Fibroblast of pulmonary artery (primary cell): ENCODE measurements at regions not wholly inside any gene's neighbourhood (a gene's known extent, or its start where the extent isn't known, plus 50 kb on each side); places are given as distances from the start of the nearest gene placed in this dataset.

Experiments
- DNase-seq: peaks from one replicate; pipeline ENCODE4 v3.0.0-alpha.2; 2010; ENCODE audit warnings: low read depth
- H3K4me3 ChIP-seq: replicated peaks from 2 replicates; pipeline ENCODE4 v1.5.1; 2011; ENCODE audit warnings: low read depth, mild to moderate bottlenecking, control low read depth, low read length, moderate library complexity
- TF ChIP-seq, protein P1 (sequence below): IDR thresholded peaks from 2 replicates; pipeline ENCODE4 v1.5.1; 2011; ENCODE audit warnings: mild to moderate bottlenecking, control low read depth, low read length, inconsistent platforms; ENCODE audit errors: missing control alignments

DNA sequence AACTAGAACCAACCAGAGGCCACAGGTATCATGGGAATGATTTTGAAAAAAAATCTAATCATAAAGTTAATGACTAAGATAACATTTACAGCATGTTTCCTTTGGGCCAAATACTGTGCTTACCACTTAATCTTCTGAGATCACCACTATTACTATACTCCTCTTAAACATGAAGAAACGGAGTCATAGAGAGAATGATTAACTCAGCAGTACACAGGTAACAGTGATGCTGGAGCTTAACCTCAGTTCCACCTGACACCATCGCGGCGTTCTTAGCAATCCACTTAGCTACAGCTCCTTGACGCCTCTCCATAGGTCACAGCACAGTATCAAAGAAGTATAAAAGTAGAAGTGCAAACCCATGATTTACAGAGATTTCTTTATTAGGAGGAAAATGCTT, 592.6 kb upstream of the SLIT2 start:
- DNase-seq = no peak
- H3K4me3 ChIP-seq = no peak overlapping the region
- TF ChIP-seq, protein P1, sequence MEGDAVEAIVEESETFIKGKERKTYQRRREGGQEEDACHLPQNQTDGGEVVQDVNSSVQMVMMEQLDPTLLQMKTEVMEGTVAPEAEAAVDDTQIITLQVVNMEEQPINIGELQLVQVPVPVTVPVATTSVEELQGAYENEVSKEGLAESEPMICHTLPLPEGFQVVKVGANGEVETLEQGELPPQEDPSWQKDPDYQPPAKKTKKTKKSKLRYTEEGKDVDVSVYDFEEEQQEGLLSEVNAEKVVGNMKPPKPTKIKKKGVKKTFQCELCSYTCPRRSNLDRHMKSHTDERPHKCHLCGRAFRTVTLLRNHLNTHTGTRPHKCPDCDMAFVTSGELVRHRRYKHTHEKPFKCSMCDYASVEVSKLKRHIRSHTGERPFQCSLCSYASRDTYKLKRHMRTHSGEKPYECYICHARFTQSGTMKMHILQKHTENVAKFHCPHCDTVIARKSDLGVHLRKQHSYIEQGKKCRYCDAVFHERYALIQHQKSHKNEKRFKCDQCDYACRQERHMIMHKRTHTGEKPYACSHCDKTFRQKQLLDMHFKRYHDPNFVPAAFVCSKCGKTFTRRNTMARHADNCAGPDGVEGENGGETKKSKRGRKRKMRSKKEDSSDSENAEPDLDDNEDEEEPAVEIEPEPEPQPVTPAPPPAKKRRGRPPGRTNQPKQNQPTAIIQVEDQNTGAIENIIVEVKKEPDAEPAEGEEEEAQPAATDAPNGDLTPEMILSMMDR = no peak

DNA sequence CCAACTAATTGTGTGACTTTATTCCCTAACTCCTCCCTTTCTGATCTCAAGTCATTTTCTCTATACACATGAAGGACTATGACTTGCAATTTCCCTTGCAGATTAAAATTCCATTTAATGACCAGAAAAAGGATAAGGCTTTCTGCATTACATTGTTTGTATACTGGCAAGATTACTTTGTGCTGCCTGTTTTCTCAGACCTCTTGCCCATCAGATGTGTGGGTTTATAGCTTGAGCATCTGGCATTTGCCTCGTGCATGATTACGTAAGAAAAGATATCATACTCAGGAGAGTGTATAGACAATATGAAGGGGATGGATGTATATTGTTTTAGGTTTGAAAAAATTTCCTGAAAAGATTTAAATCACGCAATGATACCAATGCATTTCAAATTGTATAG, 593.8 kb upstream of the SLIT2 start:
- TF ChIP-seq, protein P1 = no peak
- H3K4me3 ChIP-seq = no peak overlapping the region
- DNase-seq = peak; percentile 60

DNA sequence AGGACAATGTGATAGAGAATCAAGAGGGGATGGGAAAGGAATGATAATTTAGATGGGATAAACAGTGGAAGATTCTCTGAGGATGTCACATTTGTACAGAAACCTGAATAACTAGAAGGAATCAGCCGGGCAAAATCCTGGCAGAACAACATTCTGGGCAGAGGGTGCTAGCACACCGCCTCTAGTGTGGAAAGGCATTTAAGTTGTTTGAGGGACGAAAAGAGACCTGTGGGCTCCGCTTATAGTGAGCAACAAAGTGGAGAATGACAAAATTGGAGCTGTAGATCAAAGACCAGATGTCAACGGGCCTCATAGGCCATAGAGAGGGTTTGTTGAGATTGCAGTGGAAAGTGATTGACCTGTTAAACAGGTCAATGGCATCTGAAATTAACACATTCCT, 596.0 kb upstream of the SLIT2 start:
- TF ChIP-seq, protein P1 = no peak
- H3K4me3 ChIP-seq = no peak overlapping the region

DNA sequence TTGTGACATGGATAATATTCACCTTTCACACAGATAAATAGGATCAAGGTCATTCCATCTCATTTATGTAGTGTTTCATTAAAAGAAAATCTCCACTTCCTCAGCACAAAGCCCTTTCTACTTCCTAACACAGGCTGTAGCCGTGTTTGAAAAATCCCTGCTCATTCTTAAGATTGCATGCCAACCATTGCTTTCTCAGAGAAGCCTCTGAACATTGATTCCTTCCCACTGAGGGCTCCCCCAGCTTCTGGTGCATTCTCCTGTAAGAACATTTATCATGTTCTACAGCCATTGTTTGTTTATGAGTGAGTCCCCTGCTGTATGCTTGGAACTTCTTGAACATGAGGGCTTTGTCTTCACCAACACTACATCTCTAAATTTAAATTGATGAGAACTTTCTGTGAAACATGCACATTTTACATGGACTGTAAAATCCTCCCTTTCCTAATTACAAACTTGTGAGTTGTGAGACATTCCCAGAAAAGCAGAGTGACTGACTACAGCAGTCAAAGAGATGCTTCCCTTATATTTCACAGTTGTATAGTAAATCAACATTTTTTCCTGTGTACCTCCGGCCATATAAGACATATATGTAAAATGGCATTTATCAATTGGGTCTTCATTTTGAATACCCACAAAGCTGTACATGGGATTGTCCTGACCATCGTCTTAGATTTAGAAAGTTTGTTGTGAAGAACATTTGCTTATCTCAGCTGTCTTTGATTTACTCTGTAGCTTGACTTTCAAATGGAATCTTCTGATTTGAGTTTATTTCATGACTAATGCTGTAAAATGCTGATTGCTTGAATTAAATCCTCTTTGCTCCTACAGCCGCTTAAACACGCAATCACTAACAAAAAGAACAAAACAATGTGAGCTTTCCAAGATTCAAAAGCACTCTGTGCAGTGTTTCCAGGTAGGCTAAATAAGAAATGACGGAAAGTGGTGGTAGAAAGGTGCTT, 600.5 kb upstream of the SLIT2 start:
- no peak overlapping the region for H3K4me3 ChIP-seq
- DNase-seq = peak; percentile 9

More for the DNA sequence above, 596.0 kb upstream of the SLIT2 start:
- no peak for DNase-seq

DNA sequence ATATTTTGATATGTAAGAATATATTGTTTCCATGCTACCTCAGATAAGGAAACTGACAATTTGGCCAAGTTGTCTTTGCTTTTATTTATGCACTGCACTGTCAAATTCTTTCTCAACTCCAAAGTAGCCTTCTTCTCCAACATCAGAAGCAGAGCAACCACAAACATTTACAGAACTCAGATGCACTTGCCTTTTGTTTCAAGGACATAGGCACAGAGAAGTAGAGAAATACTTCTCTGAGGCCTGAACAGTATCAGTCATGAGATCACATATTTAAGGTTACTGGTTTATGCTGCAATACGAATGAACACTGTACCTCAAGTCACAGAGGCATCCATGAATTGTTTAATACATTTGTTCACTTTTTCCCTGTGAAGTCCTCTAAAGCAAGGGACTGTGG, 606.1 kb upstream of the SLIT2 start:
- H3K4me3 ChIP-seq = no peak overlapping the region
- no peak for DNase-seq
- TF ChIP-seq, protein P1 = no peak

More for the DNA sequence above, 600.5 kb upstream of the SLIT2 start:
- TF ChIP-seq, protein P1 = no peak

DNA sequence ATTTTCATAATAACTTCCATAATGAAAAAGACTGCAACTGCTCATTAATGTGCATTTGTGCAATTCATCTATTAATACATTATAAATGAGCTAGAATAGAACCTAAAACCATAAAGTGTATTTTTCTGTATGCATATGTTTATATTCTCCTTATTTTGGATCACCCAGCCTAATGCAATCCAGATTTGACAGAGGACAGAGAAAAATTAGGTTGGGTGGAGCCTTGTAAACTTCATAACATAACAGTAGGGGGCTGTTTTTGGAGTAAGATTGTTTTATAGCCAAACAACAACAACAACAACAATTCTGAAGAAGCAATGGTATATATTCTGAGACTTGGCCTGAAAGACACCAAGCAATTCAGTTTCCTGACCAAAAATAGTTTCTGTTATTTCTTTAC, 615.3 kb upstream of the SLIT2 start:
- TF ChIP-seq, protein P1 = no peak
- no peak for DNase-seq
- no peak overlapping the region for H3K4me3 ChIP-seq
